CD14-positive monocyte (primary cell): ENCODE measurements at regions not wholly inside any gene's neighbourhood (a gene's known extent, or its start where the extent isn't known, plus 50 kb on each side); places are given as distances from the start of the nearest gene placed in this dataset.
A peak's percentile ranks its signal among the peaks of the same experiment; 100 is the strongest.

ENCODE experiments used
- DNase-seq, 3 donors: peaks; one replicate each; pipeline ENCODE4 v3.0.0-alpha.2; 2011 to 2022
- H2AFZ ChIP-seq: 2 replicates; pipeline ENCODE4 v1.6.0; 2012; ENCODE audit warnings: mild to moderate bottlenecking, low read depth, low read length, inconsistent platforms; ENCODE audit not compliant: insufficient read depth, poor library complexity, severe bottlenecking
- H3K27ac ChIP-seq, 2 donors: 1 replicate in 1 of 2; 2 replicates in 1 of 2; pipeline ENCODE4 v1.5.1; 2012 to 2013; ENCODE audit warnings: low read length in 2 of 2, control low read depth in 1 of 2, inconsistent platforms in 1 of 2, low read depth in 1 of 2, mild to moderate bottlenecking in 1 of 2
- H3K27me3 ChIP-seq, 2 donors: one replicate each; pipeline versions ENCODE4 v1.6.0 to v1.6.1; 2011 to 2013; ENCODE audit warnings: low read length in 2 of 2; ENCODE audit not compliant: control insufficient read depth in 2 of 2, insufficient read depth in 2 of 2
- H3K36me3 ChIP-seq, 2 donors: replicated peaks in 1 of 2; 1 replicate in 1 of 2; 2 replicates in 1 of 2; pipeline versions ENCODE4 v1.5.1 to v1.6.1; 2012 to 2013; ENCODE audit warnings: low read length in 2 of 2, control low read depth in 1 of 2, inconsistent platforms in 1 of 2, mild to moderate bottlenecking in 1 of 2; ENCODE audit not compliant: insufficient read depth in 2 of 2, control insufficient read depth in 1 of 2
- H3K4me1 ChIP-seq, 2 donors: 1 replicate in 1 of 2; 2 replicates in 1 of 2; pipeline versions ENCODE4 v1.5.1 to v1.6.1; 2012 to 2013; ENCODE audit warnings: low read length in 2 of 2, control low read depth in 1 of 2, inconsistent platforms in 1 of 2, mild to moderate bottlenecking in 1 of 2, moderate library complexity in 1 of 2; ENCODE audit not compliant: insufficient read depth in 2 of 2, control insufficient read depth in 1 of 2
- H3K4me2 ChIP-seq: replicated peaks from 2 replicates; pipeline ENCODE3; 2012; ENCODE audit warnings: low read length, moderate library complexity, mild to moderate bottlenecking; ENCODE audit not compliant: poor library complexity, severe bottlenecking; ENCODE audit errors: extremely low read depth
- H3K4me3 ChIP-seq, 3 experiments: fragments of 200-600 bp in 1 of 3; sonication (generic) in 1 of 3; replicated peaks in 1 of 3; 1 replicate in 2 of 3; 2 replicates in 1 of 3; pipeline ENCODE4 v1.5.1; 2011 to 2013; ENCODE audit warnings: low read length in 3 of 3, mild to moderate bottlenecking in 3 of 3, control low read depth in 2 of 3, low read depth in 2 of 3, inconsistent platforms in 1 of 3, moderate library complexity in 1 of 3
- H3K79me2 ChIP-seq: 2 replicates; pipeline ENCODE4 v1.6.0; 2012; ENCODE audit warnings: mild to moderate bottlenecking, control low read depth, inconsistent platforms, low read length, moderate library complexity; ENCODE audit not compliant: insufficient read depth
- H3K9ac ChIP-seq: 2 replicates; pipeline ENCODE4 v1.6.0; 2017; ENCODE audit warnings: low read length, mild to moderate bottlenecking; ENCODE audit not compliant: insufficient read depth, poor library complexity, severe bottlenecking
- H3K9me3 ChIP-seq, 2 donors: replicated peaks in 1 of 2; 1 replicate in 1 of 2; 2 replicates in 1 of 2; pipeline versions ENCODE4 v1.5.1 to v1.6.1; 2012 to 2013; ENCODE audit warnings: low read length in 2 of 2, control low read depth in 1 of 2; ENCODE audit not compliant: control insufficient read depth in 1 of 2, insufficient read depth in 1 of 2
- H4K20me1 ChIP-seq: 2 replicates; pipeline ENCODE4 v1.6.0; 2012; ENCODE audit warnings: mild to moderate bottlenecking, low read length, control low read depth, moderate library complexity; ENCODE audit not compliant: insufficient read depth
- H3K27ac Mint-ChIP-seq, 7 donors: one replicate each; pipeline ENCODE4 v1.8.0; 2020; ENCODE audit warnings: mild to moderate bottlenecking in 7 of 7, mixed read lengths in 7 of 7, moderate library complexity in 6 of 7, inconsistent platforms in 2 of 7
- H3K27me3 Mint-ChIP-seq, 3 donors: one replicate each; pipeline ENCODE4 v1.8.0; 2021 to 2022; ENCODE audit warnings: low read depth in 3 of 3, mild to moderate bottlenecking in 3 of 3, mixed read lengths in 3 of 3, moderate library complexity in 3 of 3, inconsistent platforms in 1 of 3
- H3K36me3 Mint-ChIP-seq, 2 donors: one replicate each; pipeline ENCODE4 v1.8.0; 2020; ENCODE audit warnings: mixed read lengths in 2 of 2, inconsistent platforms in 1 of 2, mild to moderate bottlenecking in 1 of 2
- H3K4me1 Mint-ChIP-seq: one replicate; pipeline ENCODE4 v1.8.0; 2020; ENCODE audit warnings: mild to moderate bottlenecking, mixed read lengths
- H3K4me3 Mint-ChIP-seq, 2 donors: one replicate each; pipeline ENCODE4 v1.8.0; 2020; ENCODE audit warnings: mild to moderate bottlenecking in 2 of 2, mixed read lengths in 2 of 2, moderate library complexity in 1 of 2
- H3K9me3 Mint-ChIP-seq, 7 donors: one replicate each; pipeline ENCODE4 v1.8.0; 2020 to 2022; ENCODE audit warnings: mixed read lengths in 7 of 7, mild to moderate bottlenecking in 6 of 7, moderate library complexity in 6 of 7, inconsistent platforms in 2 of 7
- CTCF ChIP-seq: fragments of 200-600 bp; IDR thresholded peaks from one replicate; pipeline ENCODE4 v1.8.0; 2022; ENCODE audit warnings: antibody characterized with exemption, mild to moderate bottlenecking
- WGBS: methylation state at CpG from one replicate; pipeline ENCODE4 v1.1.5; 2013; ENCODE audit warnings: missing lambda C conversion rate; ENCODE audit not compliant: insufficient coverage; 5-methylcytosine and 5-hydroxymethylcytosine counted together
- intact Hi-C, 2 donors: fragments of 100-400 bp; cut with micrococcal nuclease; formaldehyde crosslinking; loops; one replicate each; pipeline versions ENCODE4 v1.15.0 to v1.15.1; 2023

GRCh38 chr15:61681676-61682075 lies 378.6 kb downstream of the VPS13C start:
- intact Hi-C loops, result no loop called here
- peaks cover 0 to 15% (median 8%) of the 10 kb centered on the region in 7 donors for H3K9me3 Mint-ChIP-seq

GRCh38 chr15:61681038-61681418 lies 379.2 kb downstream of the VPS13C start:
- H2AFZ ChIP-seq, result no peak overlapping the region
- intact Hi-C loops, result no loop called here
- no peak for TF ChIP-seq CTCF
- no peaks in the 10 kb centered on the region for H3K4me1 ChIP-seq
- no peak overlapping the region for H3K4me3 ChIP-seq
- DNase-seq, result peak in 1 of 3 donors; percentile 26
- Mint-ChIP-seq H3K9me3 (peaks cover 0 to 15% (median 6%) of the 10 kb centered on the region in 7 donors), H3K36me3 (no peaks in the 10 kb centered on the region), H3K27ac (peak overlapping the region in 1 of 7 donors; percentile 41), H3K4me1 (peaks cover 5% of the 10 kb centered on the region), H3K27me3 (peaks cover 0 to 8% (median 2%) of the 10 kb centered on the region in 3 donors), H3K4me3 (no peak overlapping the region)
- H3K4me2 ChIP-seq, result no peak overlapping the region
- H3K27ac ChIP-seq, result no peak overlapping the region
- H3K9me3 ChIP-seq, result no peaks in the 10 kb centered on the region
- H3K9ac ChIP-seq, result no peak overlapping the region
- H3K79me2 ChIP-seq, result no peaks in the 10 kb centered on the region
- no peaks in the 10 kb centered on the region for H4K20me1 ChIP-seq
- H3K27me3 ChIP-seq, result no peaks in the 10 kb centered on the region
- no peaks in the 10 kb centered on the region for H3K36me3 ChIP-seq
- WGBS, result no CpG with 5 or more reads among the region's 2 CpGs

More at GRCh38 chr15:61681676-61682075, 378.6 kb downstream of the VPS13C start:
- Histone ChIP-seq H3K79me2 (no peaks in the 10 kb centered on the region), H3K36me3 (no peaks in the 10 kb centered on the region), H3K4me1 (no peaks in the 10 kb centered on the region), H3K27ac (no peak overlapping the region), H3K9ac (no peak overlapping the region), H3K27me3 (no peaks in the 10 kb centered on the region), H4K20me1 (no peaks in the 10 kb centered on the region), H2AFZ (no peak overlapping the region), H3K4me3 (no peak overlapping the region), H3K4me2 (no peak overlapping the region), H3K9me3 (no peaks in the 10 kb centered on the region)
- Mint-ChIP-seq H3K4me1 (peaks cover 5% of the 10 kb centered on the region), H3K4me3 (no peak overlapping the region), H3K27ac (no peak overlapping the region), H3K36me3 (no peaks in the 10 kb centered on the region), H3K27me3 (peaks cover 0 to 8% (median 2%) of the 10 kb centered on the region in 3 donors)
- 100% methylated on average over 1 of the region's 2 CpGs for WGBS
- no peak for DNase-seq
- no peak for TF ChIP-seq CTCF
